KMS-11 (cell line): ENCODE measurements at regions not wholly inside any gene's neighbourhood (a gene's known extent, or its start where the extent isn't known, plus 50 kb on each side); places are given as distances from the start of the nearest gene placed in this dataset.

Experiments
- H2AFZ ChIP-seq: fragments of 200-600 bp; sonication (generic); 2 replicates; pipeline ENCODE4 v1.6.1; 2016; ENCODE audit warnings: antibody characterized with exemption, mixed run types, low read depth
- H3K27ac ChIP-seq: fragments of 200-600 bp; sonication (generic); 2 replicates; pipeline ENCODE4 v1.6.1; 2016; ENCODE audit warnings: mild to moderate bottlenecking, mixed run types
- H3K27me3 ChIP-seq: fragments of 200-600 bp; sonication (generic); 2 replicates; pipeline ENCODE4 v1.6.1; 2017; ENCODE audit warnings: mild to moderate bottlenecking, low read depth, mixed run types, moderate library complexity; ENCODE audit not compliant: insufficient read depth
- H3K36me3 ChIP-seq: fragments of 200-600 bp; sonication (generic); 2 replicates; pipeline ENCODE4 v1.6.1; 2017; ENCODE audit warnings: mild to moderate bottlenecking, mixed run types; ENCODE audit not compliant: insufficient read depth
- H3K4me1 ChIP-seq: fragments of 200-600 bp; sonication (generic); 2 replicates; pipeline ENCODE4 v1.6.1; 2016; ENCODE audit warnings: mild to moderate bottlenecking, low read depth, mixed run types; ENCODE audit not compliant: poor library complexity, severe bottlenecking
- H3K4me2 ChIP-seq: fragments of 200-600 bp; sonication (generic); 2 replicates; pipeline ENCODE4 v1.7.0; 2016; ENCODE audit warnings: mild to moderate bottlenecking, mixed run types
- H3K4me3 ChIP-seq: fragments of 200-600 bp; sonication (generic); IDR thresholded peaks from 2 replicates; pipeline ENCODE4 v1.6.1; 2017; ENCODE audit warnings: low read depth, low read length, mixed read lengths; ENCODE audit not compliant: insufficient read depth
- H3K79me2 ChIP-seq: fragments of 200-600 bp; sonication (generic); 2 replicates; pipeline ENCODE4 v1.6.1; 2016; ENCODE audit warnings: low read depth, mixed run types; ENCODE audit not compliant: insufficient read depth
- H3K9ac ChIP-seq: fragments of 200-600 bp; sonication (generic); 2 replicates; pipeline ENCODE4 v1.6.1; 2016; ENCODE audit warnings: mild to moderate bottlenecking, mixed run types
- H4K20me1 ChIP-seq: fragments of 200-600 bp; sonication (generic); 2 replicates; pipeline ENCODE4 v1.6.1; 2016; ENCODE audit warnings: mild to moderate bottlenecking, mixed run types; ENCODE audit not compliant: insufficient read depth
- CTCF ChIP-seq: fragments of 200-600 bp; sonication (generic); conservative IDR thresholded peaks from 2 replicates; pipeline ENCODE4 v1.6.1; 2017; ENCODE audit warnings: low read depth, mild to moderate bottlenecking, antibody characterized with exemption, low read length, moderate library complexity, mixed read lengths

- H3K27me3 ChIP-seq: no peaks in the 10 kb centered on the region
- no peaks in the 10 kb centered on the region for H3K79me2 ChIP-seq
- H2AFZ ChIP-seq: no peak overlapping the region
- no peaks in the 10 kb centered on the region for H3K36me3 ChIP-seq
- no peak overlapping the region for H3K27ac ChIP-seq
- H3K4me3 ChIP-seq: no peak overlapping the region
- H3K4me1 ChIP-seq: peaks cover 37% of the 10 kb centered on the region
- H3K4me2 ChIP-seq: no peak overlapping the region
- no peaks in the 10 kb centered on the region for H4K20me1 ChIP-seq
- TF ChIP-seq CTCF: no peak
- no peak overlapping the region for H3K9ac ChIP-seq
These were observed 436.5 kb upstream of the MGMT start for GRCh38 chr10:129030603-129030895.

DNA sequence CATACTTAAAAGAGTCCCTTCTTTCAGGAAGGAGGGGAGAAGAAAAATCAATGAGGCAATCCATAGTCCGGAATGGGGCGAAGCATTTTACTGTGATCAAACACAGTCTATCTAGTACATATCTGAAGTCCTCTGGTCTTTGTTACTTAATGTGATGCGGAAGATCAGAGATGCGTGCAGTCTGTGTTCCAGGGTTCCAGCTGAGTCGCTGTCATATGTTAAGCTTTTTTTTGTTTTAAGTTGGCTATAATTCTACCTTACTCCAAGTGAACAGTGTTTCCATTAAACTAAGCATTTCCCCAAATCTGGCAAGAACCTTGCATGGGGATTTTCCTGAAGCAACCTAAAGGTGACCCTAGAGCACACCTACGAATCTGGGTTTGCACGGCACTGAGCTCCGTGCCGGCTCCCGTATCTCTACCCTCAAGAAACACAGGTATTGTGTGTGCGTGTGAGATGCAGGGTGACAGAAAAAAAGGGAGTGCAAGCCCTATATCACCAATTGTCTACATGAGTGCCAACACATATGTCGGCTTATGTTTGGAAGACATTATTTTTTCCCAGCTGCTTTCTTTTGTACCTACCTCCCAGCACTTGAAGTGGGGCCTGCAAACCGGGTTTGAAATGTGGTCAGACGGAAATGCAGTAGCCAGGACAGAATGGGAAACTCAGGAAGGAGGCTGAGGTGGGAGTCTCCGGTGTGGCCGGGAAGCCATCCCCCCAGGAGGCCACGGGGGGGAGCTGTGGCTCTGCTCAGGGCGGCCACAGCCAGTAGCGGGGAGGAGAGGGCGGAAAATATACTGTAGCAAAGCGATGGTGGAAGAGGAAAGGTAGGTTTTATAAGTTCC, 435.8 kb upstream of the MGMT start:
- H3K79me2 ChIP-seq: no peaks in the 10 kb centered on the region
- no peak overlapping the region for H3K4me3 ChIP-seq
- TF ChIP-seq CTCF: peak; percentile 33; the same call in 1 of the 2 replicates
- H3K4me2 ChIP-seq: no peak overlapping the region
- H3K36me3 ChIP-seq: no peaks in the 10 kb centered on the region
- no peak overlapping the region for H3K27ac ChIP-seq
- H3K27me3 ChIP-seq: no peaks in the 10 kb centered on the region
- H2AFZ ChIP-seq: no peak overlapping the region
- H3K9ac ChIP-seq: no peak overlapping the region
- peaks cover 37% of the 10 kb centered on the region for H3K4me1 ChIP-seq
- no peaks in the 10 kb centered on the region for H4K20me1 ChIP-seq

- Histone ChIP-seq H3K9ac (no peak overlapping the region), H2AFZ (no peak overlapping the region), H3K79me2 (no peaks in the 10 kb centered on the region), H3K27me3 (no peaks in the 10 kb centered on the region), H3K36me3 (no peaks in the 10 kb centered on the region), H3K4me2 (no peak overlapping the region), H3K4me1 (peaks cover 32% of the 10 kb centered on the region), H4K20me1 (no peaks in the 10 kb centered on the region), H3K27ac (no peak overlapping the region), H3K4me3 (no peak overlapping the region)
- no peak for TF ChIP-seq CTCF
These were observed 435.2 kb upstream of the MGMT start for GRCh38 chr10:129031844-129032150.

DNA sequence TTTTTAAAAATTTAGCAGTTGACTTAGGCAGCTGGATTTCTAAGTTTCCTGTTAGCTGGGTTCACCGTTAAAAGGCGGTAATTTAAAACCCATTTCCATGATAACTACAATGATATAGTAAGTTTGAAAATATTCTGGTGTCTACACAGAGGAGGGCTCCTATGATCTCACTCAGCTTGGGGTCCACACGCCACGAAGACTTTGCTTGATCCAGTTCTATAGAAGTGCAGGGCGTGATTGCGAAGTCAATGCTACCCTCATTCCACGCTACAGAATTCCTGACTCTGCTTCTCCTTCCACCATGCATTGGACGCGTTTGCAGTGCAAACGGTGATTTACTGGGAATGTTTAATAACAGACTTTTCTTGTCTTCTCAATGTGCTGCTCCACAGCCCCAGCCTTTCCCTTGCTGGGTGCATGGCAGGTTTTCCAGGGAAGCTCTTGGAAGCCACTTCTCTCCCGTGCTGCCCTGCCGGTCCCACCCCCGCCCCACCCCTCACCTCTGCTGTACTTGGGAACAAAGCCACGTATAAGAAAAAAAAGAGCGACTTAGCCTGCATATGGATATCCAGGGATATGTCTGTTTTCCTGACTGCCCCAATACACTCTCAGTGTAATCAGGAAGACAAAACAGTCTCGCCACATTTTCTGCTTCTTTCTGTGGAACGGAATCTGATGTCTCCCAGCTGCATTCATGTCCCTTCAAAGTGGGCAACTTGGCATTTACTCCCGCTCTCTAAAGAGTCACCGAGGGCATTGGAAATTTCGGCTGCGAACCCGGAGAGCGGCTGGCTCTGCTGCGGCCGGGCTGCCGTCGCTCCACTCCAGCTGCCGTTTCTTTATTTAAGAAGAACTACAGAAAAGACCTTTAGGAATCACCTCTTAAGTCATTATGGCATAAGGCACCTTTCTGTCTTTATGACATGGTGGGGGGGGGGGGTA, 434.4 kb upstream of the MGMT start:
- H3K4me2 ChIP-seq: no peak overlapping the region
- no peak overlapping the region for H3K9ac ChIP-seq
- no peak overlapping the region for H3K27ac ChIP-seq
- H2AFZ ChIP-seq: no peak overlapping the region
- no peaks in the 10 kb centered on the region for H3K36me3 ChIP-seq
- H3K27me3 ChIP-seq: no peaks in the 10 kb centered on the region
- no peak overlapping the region for H3K4me3 ChIP-seq
- H3K4me1 ChIP-seq: peaks cover 23% of the 10 kb centered on the region
- H3K79me2 ChIP-seq: no peaks in the 10 kb centered on the region
- H4K20me1 ChIP-seq: no peaks in the 10 kb centered on the region
- TF ChIP-seq CTCF: no peak
